ENCODE measurements at regions not wholly inside any gene's neighbourhood (a gene's known extent, or its start where the extent isn't known, plus 50 kb on each side); places are given as distances from the start of the nearest gene placed in this dataset.

- no peak for TF ChIP-seq CTCF (IDR thresholded peaks at IDR 0.05)
Observed at GRCh38 chr13:109301276-109301675, 485.1 kb downstream of the IRS2 start.

GRCh38 chr13:109297628-109298027 lies 488.8 kb downstream of the IRS2 start:
- H3K9me3 ChIP-seq: no peaks in the 10 kb centered on the region
- H3K27me3 ChIP-seq: no peaks in the 10 kb centered on the region
- DNase-seq (ENCODE audit: low spot score): no peak
- no peaks in the 10 kb centered on the region for H3K36me3 ChIP-seq
- no peaks in the 10 kb centered on the region for H3K4me1 ChIP-seq
- no peak overlapping the region for H3K4me3 ChIP-seq
- no peak for TF ChIP-seq CTCF (IDR thresholded peaks at IDR 0.05)
- H3K27ac ChIP-seq: no peak overlapping the region

More at GRCh38 chr13:109301276-109301675, 485.1 kb downstream of the IRS2 start:
- DNase-seq (ENCODE audit: low spot score): no peak
- H3K27me3 ChIP-seq: no peaks in the 10 kb centered on the region
- no peaks in the 10 kb centered on the region for H3K9me3 ChIP-seq
- no peak overlapping the region for H3K4me3 ChIP-seq
- H3K36me3 ChIP-seq: no peaks in the 10 kb centered on the region
- H3K4me1 ChIP-seq: no peaks in the 10 kb centered on the region
- no peak overlapping the region for H3K27ac ChIP-seq

- H3K27ac ChIP-seq: no peak overlapping the region
- H3K4me3 ChIP-seq: no peak overlapping the region
- DNase-seq (ENCODE audit: low spot score): no peak
- H3K36me3 ChIP-seq: no peaks in the 10 kb centered on the region
- no peaks in the 10 kb centered on the region for H3K4me1 ChIP-seq
- H3K27me3 ChIP-seq: no peaks in the 10 kb centered on the region
- no peak for TF ChIP-seq CTCF (IDR thresholded peaks at IDR 0.05)
- H3K9me3 ChIP-seq: no peaks in the 10 kb centered on the region
Observed at GRCh38 chr13:109293166-109293565, 493.2 kb downstream of the IRS2 start.

GRCh38 chr13:109288151-109288709 lies 498.2 kb downstream of the IRS2 start:
- no peak for TF ChIP-seq CTCF (IDR thresholded peaks at IDR 0.05)
- H3K4me3 ChIP-seq: no peak overlapping the region
- no peaks in the 10 kb centered on the region for H3K36me3 ChIP-seq
- H3K27ac ChIP-seq: peak overlapping the region in 1 of 2 donors; percentile 40
- H3K9me3 ChIP-seq: no peaks in the 10 kb centered on the region
- no peak for DNase-seq (ENCODE audit: low spot score)
- H3K4me1 ChIP-seq: no peaks in the 10 kb centered on the region
- H3K27me3 ChIP-seq: no peaks in the 10 kb centered on the region

GRCh38 chr13:109287553-109287952 lies 498.8 kb downstream of the IRS2 start:
- no peaks in the 10 kb centered on the region for H3K4me1 ChIP-seq
- H3K9me3 ChIP-seq: no peaks in the 10 kb centered on the region
- no peak for TF ChIP-seq CTCF (IDR thresholded peaks at IDR 0.05)
- no peaks in the 10 kb centered on the region for H3K27me3 ChIP-seq
- peak overlapping the region in 1 of 2 donors; percentile 40 for H3K27ac ChIP-seq
- no peak for DNase-seq (ENCODE audit: low spot score)
- H3K4me3 ChIP-seq: no peak overlapping the region
- H3K36me3 ChIP-seq: no peaks in the 10 kb centered on the region

- no peak overlapping the region for H3K4me3 ChIP-seq
- no peak for DNase-seq (ENCODE audit: low spot score)
- no peak overlapping the region for H3K27ac ChIP-seq
- H3K36me3 ChIP-seq: no peaks in the 10 kb centered on the region
- H3K27me3 ChIP-seq: no peaks in the 10 kb centered on the region
- peaks cover 0 to 5% of the 10 kb centered on the region in 2 donors for H3K4me1 ChIP-seq
- no peaks in the 10 kb centered on the region for H3K9me3 ChIP-seq
- TF ChIP-seq CTCF (IDR thresholded peaks at IDR 0.05): no peak
Observed at GRCh38 chr13:109285586-109285985, 500.8 kb downstream of the IRS2 start.
